GM18505 (cell line): ENCODE measurements at regions not wholly inside any gene's neighbourhood (a gene's known extent, or its start where the extent isn't known, plus 50 kb on each side); places are given as distances from the start of the nearest gene placed in this dataset.
"Not testable (repeated sequence)": the region's sequence is repeated elsewhere in the genome, so short reads cannot be mapped to it uniquely, and the experiment has no call there.

ENCODE experiments used
- ATAC-seq: cut with Tn5 transposase; IDR thresholded peaks from one replicate; pipeline ENCODE4 v1.9.1; 2021; ENCODE audit not compliant: unreplicated experiment
- POLR2A ChIP-seq: IDR thresholded peaks from 4 replicates; pipeline ENCODE4 v1.6.1; 2011; ENCODE audit warnings: borderline replicate concordance; ENCODE audit not compliant: insufficient read depth, insufficient read length; ENCODE audit errors: extremely low read depth

DNA sequence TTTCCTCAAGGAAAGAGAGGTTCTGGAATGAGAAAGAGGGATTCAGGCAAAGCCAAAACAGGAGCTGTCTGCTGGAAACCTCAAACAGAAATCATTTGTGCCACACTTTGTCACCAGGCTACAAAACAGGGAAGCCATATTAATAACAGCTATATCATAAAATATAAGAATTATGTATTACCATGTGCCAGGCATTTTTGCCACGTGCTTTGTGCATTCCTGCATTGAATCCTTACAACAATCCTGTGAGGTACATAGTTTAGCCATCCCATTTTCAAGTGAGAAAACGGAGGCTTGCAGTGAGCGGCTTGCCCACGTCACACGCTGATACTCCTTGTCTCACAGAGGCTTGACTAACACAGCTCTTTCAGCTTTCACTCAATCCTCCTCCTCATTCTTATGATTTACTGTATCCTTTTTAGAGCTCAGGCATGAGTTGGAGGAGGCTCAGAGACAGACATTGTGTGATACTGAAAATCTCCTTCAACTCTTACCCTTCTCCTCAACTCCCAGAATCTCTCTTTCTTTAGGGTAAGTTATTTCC lies 148.4 kb upstream of the MEX3C start:
- no peak for TF ChIP-seq POLR2A
- no peak for ATAC-seq

DNA sequence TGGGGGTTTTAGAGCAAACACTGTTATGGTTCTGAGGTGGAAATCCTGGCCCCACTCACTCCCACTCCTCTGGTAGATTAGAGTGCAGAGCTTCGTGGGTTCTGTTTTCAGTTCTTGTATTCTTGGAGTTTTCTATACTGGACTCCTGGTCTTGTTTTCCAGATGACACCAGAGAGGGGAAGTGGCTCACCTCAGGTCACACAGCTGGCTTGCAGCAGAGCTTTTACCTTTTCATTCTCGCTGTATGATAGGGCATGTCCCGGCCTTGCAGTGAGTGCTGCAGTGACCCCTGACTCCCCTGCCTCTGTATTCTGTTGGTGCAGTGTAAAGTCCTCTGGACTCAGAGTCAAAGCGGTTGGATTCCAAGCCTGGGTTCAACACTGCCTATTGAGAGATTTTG lies 148.9 kb upstream of the MEX3C start:
- ATAC-seq, result no peak

DNA sequence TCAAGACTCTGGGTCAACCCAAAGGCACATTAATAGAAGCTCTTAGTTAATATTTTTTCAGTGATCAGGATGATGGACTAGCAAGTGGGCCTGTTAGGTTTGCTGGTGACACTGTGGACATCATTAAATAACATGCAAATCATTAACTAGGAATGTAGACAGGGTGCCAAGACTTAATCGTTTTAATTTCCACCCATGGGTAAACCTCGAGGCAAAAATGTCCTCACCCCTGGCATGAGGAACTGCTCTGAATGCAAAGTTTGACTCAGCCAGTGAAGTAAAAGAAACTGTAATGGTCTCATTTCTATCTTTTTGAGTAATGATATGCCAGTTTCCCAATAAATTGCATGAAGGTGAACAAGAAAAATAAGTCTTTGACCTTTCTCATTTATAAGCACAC lies 152.6 kb upstream of the MEX3C start:
- no peak for TF ChIP-seq POLR2A
- ATAC-seq, result no peak

More for the DNA sequence above, 148.9 kb upstream of the MEX3C start:
- TF ChIP-seq POLR2A, result no peak

DNA sequence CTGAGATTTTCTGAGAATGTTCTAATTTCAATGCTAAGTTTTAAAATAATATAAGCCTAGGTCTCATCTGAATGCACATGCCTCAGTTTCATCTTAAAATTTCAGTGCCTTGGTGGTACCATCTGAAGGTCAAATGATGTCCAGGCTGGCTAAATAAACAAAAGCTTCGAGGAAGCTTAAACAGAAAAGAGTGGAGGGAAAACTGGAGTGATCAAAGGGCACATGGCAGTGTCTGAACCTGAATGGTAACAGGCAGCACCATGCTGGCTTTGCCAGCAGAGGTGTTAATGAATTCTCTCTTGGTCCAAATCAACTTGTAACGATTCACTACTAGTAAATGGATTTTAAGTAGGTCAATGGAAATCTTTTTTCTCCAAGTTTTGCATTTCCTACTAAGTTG lies 158.4 kb upstream of the MEX3C start:
- no peak for ATAC-seq
- no peak for TF ChIP-seq POLR2A

DNA sequence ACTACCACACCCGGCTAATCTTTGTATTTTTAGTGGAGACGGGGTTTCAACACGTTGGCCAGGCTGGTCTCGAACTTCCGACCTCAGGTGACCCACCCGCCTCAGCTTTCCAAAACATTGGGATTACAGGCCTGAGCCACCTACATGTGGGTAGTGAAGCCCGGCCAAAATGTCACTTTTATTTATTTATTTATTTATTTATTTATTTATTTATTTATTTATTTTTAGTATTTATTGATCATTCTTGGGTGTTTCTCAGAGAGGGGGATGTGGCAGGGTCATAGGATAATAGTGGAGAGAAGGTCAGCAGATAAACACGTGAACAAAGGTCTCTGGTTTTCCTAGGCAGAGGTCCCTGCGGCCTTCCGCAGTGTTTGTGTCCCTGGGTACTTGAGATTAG lies 162.8 kb upstream of the MEX3C start:
- ATAC-seq, result not testable (repeated sequence)

DNA sequence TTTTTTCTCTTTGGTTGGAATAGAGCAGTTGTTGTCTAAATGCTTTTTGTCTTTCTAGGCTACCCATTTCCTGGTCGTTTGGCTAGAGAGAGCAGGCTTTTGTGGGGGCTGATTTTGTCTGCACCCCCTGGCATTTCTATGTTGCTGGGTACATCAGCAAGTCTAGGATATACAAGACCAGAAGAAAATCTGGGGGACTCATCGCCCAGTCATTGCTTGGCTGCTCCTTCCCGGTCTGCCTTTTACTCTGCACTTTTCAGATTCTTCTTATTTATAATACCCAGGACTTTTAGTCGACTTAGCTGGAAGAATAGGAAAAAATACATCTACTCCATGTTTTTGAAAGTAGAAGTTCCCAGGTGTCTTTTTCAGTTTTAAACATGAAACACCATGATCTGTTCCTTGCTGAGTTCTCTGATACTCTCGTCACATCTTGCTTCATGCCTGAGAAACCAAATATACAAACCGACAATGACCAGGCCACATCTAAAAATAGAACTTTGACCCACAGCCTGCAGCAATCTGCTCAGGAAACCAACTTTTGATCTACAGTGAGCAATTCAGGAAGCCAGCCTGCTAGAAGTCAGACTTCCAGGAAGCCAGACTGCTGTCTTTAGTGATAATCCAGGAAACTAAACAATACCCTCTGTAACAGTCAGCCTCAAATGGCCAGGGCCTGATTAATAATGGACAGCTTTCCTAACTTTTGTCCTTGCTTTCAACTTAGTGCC lies 163.8 kb upstream of the MEX3C start:
- TF ChIP-seq POLR2A, result no peak
- ATAC-seq, result peak; percentile 90

DNA sequence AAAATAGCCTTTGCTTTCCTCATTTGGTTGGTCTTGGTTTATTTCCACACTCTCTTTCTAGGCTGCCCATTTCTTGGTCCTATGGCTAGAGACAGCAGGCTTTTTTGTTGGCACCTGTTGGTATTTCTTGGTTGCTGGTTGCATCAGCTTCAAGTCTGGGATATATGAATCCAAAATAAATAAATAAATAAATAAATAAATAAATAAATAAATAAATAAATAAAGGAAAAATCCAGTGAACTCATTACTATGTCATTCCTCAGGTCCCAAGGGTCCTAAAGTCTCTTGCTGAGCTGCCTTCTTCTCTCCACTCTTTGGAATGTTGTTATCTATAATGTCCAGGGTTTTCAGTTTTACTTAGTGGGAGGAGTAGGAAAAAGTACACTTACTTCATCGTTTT lies 165.9 kb upstream of the MEX3C start:
- TF ChIP-seq POLR2A, result no peak
- no peak for ATAC-seq

DNA sequence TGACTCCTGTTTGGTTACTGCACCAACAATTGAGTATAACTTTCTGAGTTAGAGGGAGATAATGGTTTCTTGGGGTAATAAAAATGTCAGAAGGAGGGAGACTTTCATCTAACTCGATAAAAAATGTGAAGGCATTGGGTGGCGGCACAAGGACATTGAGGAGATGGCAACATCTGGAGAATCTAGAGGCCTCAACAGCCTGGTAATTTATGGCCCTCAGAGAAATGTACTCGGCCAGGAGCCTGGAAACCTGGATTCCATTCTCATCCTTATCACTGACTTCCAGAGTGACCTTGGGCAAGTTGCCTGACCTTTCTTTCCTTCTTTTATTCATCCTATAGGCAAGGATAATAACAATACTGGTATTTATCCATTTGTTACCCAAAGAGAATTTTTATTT lies 173.5 kb upstream of the MEX3C start:
- no peak for ATAC-seq
- no peak for TF ChIP-seq POLR2A

DNA sequence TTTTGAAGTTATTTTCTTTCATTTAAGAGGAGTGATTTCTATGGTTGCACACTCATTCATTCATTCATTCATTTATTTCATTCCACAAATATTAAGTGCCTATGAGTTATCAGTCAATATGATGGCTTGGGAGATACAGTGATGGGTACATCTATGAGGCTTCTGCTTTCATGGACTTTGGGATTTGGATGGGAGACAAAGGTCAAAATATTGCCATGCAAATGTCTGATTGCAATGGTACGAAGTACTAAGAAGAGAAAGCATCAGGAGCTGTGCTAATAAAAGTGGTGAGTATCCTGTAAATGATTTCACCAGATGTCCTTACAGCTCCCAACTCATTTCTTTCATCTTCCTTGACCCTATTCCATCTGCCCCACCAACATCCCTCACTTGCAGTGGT lies 174.4 kb upstream of the MEX3C start:
- TF ChIP-seq POLR2A, result no peak
- no peak for ATAC-seq

DNA sequence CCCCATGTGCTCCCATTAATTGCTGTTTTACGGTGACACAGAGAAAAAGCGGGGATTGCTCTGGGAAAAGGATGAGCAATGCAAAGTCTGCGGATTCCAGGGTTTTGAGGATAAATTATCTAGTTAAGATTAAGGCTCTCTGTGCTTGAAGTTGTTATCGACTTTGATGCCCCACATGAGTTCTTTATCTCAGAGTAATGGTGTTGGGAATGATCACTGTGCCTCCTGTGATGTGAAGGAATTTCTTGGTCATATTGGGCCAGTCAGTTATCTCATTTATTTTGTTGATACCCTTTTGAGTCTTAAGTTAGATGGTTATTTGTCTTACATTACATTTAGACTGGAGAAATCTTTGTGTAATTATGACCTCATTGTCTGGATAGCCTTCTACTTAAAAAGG lies 184.6 kb upstream of the MEX3C start:
- no peak for ATAC-seq
- TF ChIP-seq POLR2A, result no peak

DNA sequence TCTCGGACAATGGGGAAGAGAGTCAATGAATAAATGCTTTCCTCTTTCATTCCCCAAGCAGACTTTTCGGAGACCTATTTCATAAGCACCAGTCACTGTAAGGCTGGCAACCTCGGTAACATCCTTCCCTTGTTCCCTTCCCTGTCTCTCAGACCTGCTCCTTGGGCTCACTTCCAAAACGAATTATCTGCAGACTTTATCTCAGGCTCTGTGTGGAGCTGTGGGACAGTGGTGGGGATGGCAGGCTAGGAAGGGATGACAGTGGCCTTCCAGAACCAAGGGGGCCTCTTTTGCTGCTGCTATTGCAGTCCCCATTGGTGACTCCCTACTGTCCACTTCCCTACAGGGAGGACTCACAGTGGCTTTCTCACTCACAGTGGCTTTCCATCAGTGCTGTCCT lies 185.6 kb upstream of the MEX3C start:
- TF ChIP-seq POLR2A, result no peak
- no peak for ATAC-seq

DNA sequence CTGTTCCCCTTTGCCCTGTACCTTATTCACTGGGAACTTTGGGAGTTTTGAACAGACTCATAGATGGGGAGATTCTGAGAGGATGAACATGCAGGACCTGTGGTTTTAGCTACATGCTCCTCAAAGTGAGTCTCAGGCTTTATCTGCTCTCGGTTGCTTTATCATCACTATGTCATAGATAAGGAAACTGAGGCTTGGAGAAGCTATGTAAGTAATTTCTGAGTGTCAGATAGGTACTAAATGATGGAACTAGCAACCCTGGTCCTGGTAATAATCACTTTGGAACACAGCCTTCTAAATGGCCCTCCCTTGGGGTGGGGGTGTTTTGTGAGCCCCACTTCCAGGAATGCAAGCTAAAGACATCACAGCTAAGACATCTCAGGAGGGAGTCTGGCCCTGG lies 186.2 kb upstream of the MEX3C start:
- ATAC-seq, result no peak
- no peak for TF ChIP-seq POLR2A

DNA sequence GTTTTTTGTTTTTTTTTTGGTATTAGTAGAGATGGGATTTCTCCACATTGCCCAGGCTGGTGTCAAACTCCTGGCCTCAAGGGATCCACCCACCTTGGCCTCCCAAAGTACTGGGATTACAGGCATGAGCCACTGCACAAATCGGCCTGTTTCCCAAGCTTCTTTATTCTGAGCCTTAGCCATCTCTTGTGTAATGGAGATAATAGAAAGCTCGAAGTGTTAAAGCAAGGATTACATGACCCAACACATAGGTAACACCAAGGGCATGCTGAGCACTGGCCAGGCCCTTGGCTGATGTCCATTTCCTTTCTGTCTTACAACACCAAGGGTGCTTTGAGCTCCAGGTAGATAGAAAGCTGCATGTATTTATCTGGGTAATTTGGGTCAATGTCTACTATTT lies 187.8 kb upstream of the MEX3C start:
- TF ChIP-seq POLR2A, result no peak
- no peak for ATAC-seq

DNA sequence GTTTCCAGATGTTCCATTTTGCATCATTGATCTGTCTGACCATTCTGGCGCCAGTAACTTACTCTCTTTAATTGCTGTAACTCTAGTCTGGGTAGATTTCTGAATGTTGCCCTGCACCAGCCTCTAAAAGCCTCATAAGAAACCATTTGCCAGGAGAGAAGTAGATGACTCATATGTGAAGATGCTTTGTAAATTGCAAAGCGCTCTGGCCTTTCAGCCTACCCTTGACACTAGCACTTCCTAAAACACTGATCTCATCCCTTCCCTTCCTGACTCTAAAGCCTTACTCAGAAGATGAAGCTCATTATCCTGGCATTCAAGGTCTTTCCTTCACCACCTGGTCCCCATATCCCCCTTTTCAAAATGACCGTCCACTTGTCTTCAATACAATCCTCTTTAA lies 193.2 kb upstream of the MEX3C start:
- TF ChIP-seq POLR2A, result no peak
- no peak for ATAC-seq

DNA sequence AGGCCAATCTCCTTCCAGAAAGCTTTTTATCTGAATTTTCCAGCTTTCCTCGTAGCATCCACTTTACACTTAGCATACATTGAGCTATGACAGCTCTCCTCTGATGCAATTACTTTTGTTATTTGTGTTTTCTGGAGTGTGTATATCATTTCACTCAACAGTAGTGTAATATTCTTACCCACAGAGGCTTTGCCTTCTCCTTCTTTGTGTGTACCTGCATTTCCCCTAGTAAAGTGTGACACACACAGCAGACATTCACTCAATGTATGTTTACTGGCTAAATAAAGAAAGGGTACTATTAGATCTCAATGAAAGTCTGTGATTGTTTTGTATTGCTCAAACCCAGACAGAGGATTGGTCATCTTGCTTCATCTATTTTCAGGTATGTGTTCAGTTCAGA lies 193.7 kb upstream of the MEX3C start:
- TF ChIP-seq POLR2A, result no peak
- ATAC-seq, result no peak
